Medulla oblongata (tissue), 1 donor: ENCODE measurements at regions not wholly inside any gene's neighbourhood (a gene's known extent, or its start where the extent isn't known, plus 50 kb on each side); places are given as distances from the start of the nearest gene placed in this dataset.

Experiments used
- DNase-seq: peaks from one replicate; pipeline ENCODE4 v3.0.0-alpha.2; 2015; ENCODE audit errors: extremely low spot score

DNA sequence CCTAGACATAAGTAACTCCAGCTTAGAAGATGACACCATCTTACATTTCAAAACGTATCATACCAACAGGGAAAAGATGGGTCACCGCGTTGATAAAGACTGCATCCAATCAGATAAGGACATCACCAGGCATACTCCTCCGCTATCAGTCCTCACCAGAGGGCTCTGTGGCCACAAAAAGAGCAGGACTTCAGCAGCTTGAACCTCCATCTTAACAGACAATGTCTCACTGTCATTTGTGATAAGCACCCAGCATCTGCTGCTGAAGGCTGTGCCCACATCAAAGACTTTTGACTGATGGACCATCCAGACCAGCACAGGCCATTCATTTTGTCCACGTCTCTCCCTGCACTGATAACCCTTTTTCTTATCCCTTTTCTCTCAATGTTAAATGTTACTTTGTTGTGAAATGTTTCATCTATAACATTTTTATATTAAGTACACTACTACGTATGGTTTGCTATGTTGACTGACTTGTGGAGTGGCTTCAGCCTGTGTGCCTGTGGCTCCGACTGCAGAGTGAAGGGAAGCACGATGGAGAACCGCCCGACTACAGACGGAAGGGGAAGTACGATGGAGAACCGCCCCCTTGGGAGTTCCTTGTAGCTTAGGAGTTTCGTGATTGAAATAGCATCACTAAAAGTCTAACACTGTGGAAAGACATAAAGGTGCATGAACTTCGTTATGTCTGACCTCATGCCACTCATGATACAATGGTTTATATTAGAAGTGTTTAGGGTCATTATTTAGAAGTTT is 595.4 kb upstream of the AGA start:
- no peak for DNase-seq

DNA sequence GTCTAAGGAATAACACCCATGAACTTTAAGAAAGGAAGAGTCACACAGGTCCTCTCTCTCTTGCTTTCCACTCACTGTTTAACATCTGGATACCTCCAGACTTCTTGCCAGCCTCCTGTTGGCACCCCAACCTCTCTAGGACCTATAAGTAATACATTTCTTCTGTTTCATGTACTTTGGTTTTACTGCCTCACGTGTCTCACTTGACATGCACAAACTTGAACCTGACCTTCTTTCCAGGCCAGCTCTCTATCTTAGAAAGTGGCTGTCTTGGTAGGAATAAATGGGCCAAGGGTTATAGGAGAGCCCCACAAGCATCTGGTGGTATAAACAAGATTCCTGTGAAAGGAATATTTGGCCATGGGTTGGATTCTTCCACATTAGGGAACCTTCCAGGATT is 614.8 kb upstream of the AGA start:
- no peak for DNase-seq

- no peak for DNase-seq
Observed at GRCh38 chr4:178063568-178063967, 621.3 kb upstream of the AGA start.

GRCh38 chr4:178066338-178066941 is 624.2 kb upstream of the AGA start:
- no peak for DNase-seq

DNA sequence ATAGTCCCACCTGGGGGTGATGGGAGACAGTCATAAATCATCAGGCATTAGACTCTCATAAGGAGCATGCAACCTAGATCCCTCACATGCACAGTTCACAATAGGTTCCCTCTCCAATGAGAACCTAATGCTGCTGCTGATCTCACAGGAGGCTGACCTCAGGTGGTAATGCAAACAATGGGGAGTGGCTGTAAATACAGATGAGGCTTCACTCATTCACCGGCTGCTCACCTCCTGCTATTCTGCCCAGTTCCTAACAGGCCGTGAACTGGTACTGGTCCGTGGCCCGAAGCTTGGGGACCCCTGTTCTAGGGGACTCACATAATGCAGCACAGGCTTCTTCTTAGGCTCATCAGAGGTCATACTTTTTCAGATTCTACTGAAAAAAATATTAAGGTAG is 625.9 kb upstream of the AGA start:
- DNase-seq: no peak

GRCh38 chr4:178070163-178070562 is 627.9 kb upstream of the AGA start:
- no peak for DNase-seq

GRCh38 chr4:178080312-178080711 is 638.1 kb upstream of the AGA start:
- DNase-seq: no peak

DNA sequence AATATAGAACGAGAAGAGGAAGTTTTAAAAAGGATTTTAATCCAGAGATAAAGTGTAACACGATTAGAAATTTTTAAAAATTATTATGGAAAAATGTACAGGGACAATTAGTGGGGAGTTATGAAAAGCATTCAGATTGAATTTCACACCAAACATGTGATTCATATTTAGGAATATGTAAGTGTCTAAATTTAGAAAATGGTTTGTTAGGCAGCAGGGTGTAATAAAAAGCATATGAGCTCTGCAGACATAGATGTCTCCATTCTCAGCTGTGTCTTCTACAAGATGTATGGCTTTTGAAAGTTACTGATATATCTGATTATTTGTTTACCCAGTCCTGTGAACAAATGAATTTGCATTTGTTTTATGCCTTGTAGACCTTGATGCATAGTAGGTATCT is 638.9 kb upstream of the AGA start:
- DNase-seq: no peak

GRCh38 chr4:178081896-178082295 is 639.7 kb upstream of the AGA start:
- no peak for DNase-seq

GRCh38 chr4:178082906-178083305 is 640.7 kb upstream of the AGA start:
- DNase-seq: no peak

DNA sequence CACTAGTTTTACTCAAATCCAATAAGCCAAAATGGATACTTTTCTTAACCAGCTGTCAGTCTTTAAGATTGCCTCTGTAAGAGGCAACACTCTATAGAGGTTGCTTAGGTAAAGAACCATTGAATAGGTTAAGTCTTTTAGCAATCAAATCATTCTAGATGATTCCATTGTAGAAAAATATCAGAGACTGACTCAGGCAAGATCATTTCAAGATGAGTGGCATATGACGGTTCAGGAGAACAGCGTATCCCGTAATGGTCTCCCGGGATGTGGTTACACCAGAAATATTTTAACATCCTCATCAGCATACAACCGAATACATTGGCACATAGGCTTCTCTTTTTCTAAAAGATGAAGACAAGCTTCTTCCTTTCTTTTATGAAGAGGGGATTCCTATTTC is 641.7 kb upstream of the AGA start:
- no peak for DNase-seq

GRCh38 chr4:178086320-178086719 is 644.1 kb upstream of the AGA start:
- DNase-seq: no peak

DNA sequence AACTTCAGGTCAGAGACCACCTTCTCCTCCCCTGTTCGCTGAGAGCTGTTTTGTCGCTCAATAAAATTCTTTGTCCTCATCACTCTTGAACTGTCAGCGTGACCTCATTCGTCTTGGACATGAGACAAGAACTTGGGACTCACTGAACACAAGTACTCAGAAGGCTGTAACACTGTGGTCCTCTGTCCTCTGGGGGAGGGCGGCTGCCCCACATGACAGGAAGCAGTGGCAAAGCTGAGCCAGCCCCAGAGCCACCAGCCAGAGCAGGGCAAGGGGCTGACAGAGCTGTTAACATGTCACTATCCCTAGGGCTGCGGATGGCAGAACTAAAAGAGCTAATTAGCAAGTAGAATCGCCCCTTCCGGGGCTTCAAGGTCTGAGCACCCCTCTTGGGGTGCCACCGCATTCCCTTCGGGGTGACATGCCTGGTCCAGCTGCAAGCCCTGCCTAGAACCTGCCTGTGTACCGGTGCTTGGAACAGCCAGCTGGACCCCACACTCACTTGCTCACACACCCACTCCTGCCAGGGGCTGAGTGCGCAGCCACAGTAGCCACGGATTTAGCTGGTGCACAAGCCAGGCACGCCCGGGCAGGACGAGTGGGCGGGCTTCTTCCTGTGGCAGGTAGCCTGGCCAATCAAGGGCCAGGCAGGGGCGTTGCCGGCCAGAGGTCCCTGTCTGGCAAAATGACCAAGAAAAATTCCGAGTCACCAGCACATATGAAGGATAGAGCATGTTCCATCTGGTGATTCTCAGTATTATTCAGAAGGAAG is 648.6 kb upstream of the AGA start:
- peak; percentile 10 for DNase-seq

DNA sequence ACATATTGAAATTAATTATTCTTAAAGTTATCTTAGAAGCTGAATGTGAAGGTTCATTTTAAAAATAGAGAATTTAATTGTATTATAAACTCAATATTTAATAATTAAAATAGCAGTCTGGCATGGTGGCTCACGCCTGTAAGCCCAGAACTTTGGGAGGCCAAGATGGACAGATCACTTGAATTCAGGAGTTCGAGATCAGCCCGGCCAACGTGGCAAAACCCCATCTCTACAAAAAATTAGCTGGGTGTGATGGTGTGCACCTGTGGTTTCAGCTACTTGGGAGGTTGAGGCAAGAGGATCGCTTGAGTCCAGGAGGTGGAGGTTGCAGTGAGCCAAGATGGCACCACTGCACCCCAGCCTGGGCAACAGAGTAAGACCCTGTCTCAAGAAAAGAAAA is 659.9 kb upstream of the AGA start:
- DNase-seq: no peak

DNA sequence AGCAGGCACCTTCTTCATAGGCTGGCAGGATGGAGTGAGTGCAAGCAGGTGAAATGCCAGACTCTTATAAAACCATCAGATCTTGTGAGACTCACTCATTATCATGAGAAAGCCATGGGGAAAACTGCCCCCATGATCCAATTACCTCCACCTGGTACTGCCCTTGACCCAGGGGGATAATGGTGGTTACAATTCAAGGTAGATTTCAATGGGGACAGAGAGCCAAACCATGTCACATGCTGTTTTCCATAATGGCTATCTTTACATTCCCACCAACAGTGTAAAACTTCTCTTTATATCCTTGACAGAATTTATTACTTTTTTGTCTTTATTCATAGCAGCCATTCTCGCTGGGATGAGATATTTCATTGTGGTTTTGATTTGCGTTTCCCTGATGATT is 663.0 kb upstream of the AGA start:
- DNase-seq: no peak

DNA sequence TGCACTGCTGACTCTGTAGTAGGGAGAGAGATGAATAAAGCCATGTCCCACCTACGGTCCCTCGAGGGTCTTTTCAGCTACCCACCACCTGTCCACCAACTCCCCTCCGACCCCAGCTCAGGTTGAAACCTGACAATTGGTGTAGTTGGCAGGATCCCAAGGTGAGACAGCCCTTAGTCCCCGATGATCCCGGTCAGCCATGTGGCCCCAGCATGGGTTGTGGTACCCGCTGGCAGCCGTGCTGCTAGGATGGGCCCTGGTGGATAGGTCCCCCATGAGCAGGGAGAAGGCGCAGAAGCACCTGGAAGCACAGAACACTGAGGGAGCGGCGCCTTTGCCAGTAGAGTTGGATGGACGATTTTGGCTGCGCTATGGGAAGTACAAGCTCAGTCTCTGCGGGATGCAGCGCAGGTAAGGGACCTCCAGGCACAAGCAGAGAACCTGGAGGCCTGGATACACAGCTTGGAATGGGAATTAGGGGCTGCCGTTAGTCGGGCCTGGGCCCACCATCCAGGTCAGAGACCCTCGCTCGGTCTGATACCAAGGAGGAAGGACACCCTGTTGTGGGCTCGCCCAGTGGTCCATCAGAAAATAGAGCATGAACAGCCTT is 694.6 kb upstream of the AGA start:
- DNase-seq: no peak

GRCh38 chr4:178137732-178138471 is 695.7 kb upstream of the AGA start:
- DNase-seq: no peak

- DNase-seq: no peak
Observed at GRCh38 chr4:178138491-178138890, 696.3 kb upstream of the AGA start.

DNA sequence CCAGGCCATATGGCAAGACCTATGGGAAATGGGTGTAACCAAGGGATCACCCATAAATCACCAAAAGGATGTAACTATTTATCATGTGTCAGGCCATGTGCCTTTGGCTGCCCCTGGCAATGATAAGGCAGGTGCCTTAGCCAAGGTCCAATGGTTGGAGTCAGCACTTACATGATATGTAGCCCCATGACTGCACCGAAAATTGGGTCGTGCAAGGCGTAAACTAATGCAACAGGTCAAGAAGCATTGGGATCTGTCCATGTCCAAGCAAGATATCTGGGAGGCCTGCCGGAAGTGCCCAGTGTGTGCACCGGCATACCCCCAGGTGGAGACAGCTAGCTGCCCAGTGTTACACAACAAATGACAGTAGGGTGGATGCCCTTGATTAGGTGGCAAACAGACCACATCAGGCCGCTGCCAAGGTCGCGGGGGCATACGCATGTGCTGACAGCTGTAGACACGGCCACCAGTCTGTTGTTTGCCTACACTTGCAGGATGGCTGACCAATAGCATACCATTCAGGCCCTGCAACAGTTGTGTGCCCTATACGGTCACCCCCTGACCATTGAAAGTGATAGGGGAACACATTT is 698.2 kb upstream of the AGA start:
- DNase-seq: no peak

- no peak for DNase-seq
Observed at GRCh38 chr4:178142724-178143123, 700.5 kb upstream of the AGA start.

DNA sequence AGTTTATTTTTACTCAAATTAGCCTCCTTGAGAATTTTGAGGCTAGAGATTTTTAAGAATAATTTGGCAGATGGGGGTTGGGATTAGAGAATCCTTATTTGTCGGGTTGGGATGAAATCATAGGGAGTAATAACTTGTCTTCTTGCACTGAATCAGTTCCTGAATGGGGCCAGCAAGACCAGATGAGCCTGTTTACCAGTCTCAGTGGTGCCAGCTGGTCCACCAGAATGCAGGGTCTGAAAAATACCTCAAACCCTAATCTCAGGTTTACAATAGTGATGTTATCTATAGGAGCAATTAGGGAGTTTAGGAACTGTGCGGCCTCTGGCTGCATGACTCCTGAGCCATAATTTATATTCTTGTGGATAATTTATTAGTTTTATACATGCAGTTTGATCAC is 705.9 kb upstream of the AGA start:
- DNase-seq: no peak
